IMR-90 (cell line): ENCODE measurements at regions not wholly inside any gene's neighbourhood (a gene's known extent, or its start where the extent isn't known, plus 50 kb on each side); places are given as distances from the start of the nearest gene placed in this dataset.
A peak's percentile ranks its signal among the peaks of the same experiment; 100 is the strongest.

Source experiments
- ATAC-seq: fragments of 200-7000 bp; cut with Tn5 transposase; 2 replicates; pipeline ENCODE4 v1.9.1; 2020; ENCODE audit warnings: low read depth, mild to moderate bottlenecking, moderate library complexity
- BruUV-seq: library from RNA; stranded (reverse); fragments of 400-500 nt; replicated peaks from 2 replicates; lab custom pipeline; 2021; lab: Mats Ljungman, UMichigan
- CTCF ChIA-PET: fragments of 300-600 bp; formaldehyde crosslinking; extraction: SDS; loops from one replicate; lab custom pipeline; 2021; ENCODE audit warnings: antibody characterized with exemption; lab: Yijun Ruan, JAX
- POLR2A ChIA-PET: fragments of 300-600 bp; sonication (Branson Sonifier 250); formaldehyde crosslinking; loops from one replicate; lab custom pipeline; 2022; ENCODE audit warnings: antibody characterized with exemption; ENCODE audit not compliant: unreplicated experiment; lab: Charles Lee
- DNase-seq: peaks from one replicate; pipeline ENCODE4 v3.0.0; 2013
- H2AFZ ChIP-seq: replicated peaks from 2 replicates; pipeline ENCODE3; 2013; ENCODE audit warnings: low read length, mild to moderate bottlenecking; ENCODE audit not compliant: poor library complexity
- H2AK5ac ChIP-seq: 2 replicates; pipeline ENCODE4 v1.6.1; 2013; ENCODE audit warnings: low read depth, low read length, inconsistent platforms
- H2AK9ac ChIP-seq: replicated peaks from 2 replicates; pipeline ENCODE3; 2013; ENCODE audit warnings: mild to moderate bottlenecking, low read depth, low read length, moderate library complexity; ENCODE audit not compliant: poor library complexity
- H2BK120ac ChIP-seq: 2 replicates; pipeline ENCODE4 v1.6.1; 2013; ENCODE audit warnings: low read depth, low read length, inconsistent platforms
- H2BK15ac ChIP-seq: 3 replicates; pipeline ENCODE4 v1.6.1; 2013; ENCODE audit warnings: low read depth, low read length, inconsistent platforms
- H2BK20ac ChIP-seq: 2 replicates; pipeline ENCODE4 v1.6.1; 2013; ENCODE audit warnings: low read depth, mild to moderate bottlenecking, inconsistent platforms, low read length, moderate library complexity
- H2BK5ac ChIP-seq: 2 replicates; pipeline ENCODE4 v1.6.1; 2013; ENCODE audit warnings: mild to moderate bottlenecking, low read depth, low read length, inconsistent platforms; ENCODE audit not compliant: poor library complexity, severe bottlenecking
- H3K14ac ChIP-seq: replicated peaks from 2 replicates; pipeline ENCODE4 v1.6.1; 2013; ENCODE audit warnings: low read depth, low read length, inconsistent platforms
- H3K18ac ChIP-seq: 2 replicates; pipeline ENCODE4 v1.6.1; 2013; ENCODE audit warnings: low read depth, low read length, control low read depth
- H3K23ac ChIP-seq: 2 replicates; pipeline ENCODE4 v1.6.1; 2013; ENCODE audit warnings: low read depth, low read length, inconsistent platforms
- H3K27ac ChIP-seq: 2 replicates; pipeline ENCODE4 v1.5.1; 2013; ENCODE audit warnings: mild to moderate bottlenecking, control low read depth, low read length; ENCODE audit not compliant: insufficient read depth
- H3K27me3 ChIP-seq: 2 replicates; pipeline ENCODE4 v1.6.1; 2013; ENCODE audit warnings: low read length; ENCODE audit not compliant: control insufficient read depth, insufficient read depth
- H3K36me3 ChIP-seq: 2 replicates; pipeline ENCODE4 v1.6.1; 2013; ENCODE audit warnings: low read length, mixed read lengths; ENCODE audit not compliant: control insufficient read depth, insufficient read depth
- H3K4ac ChIP-seq: 2 replicates; pipeline ENCODE4 v1.6.1; 2013; ENCODE audit warnings: low read depth, low read length, inconsistent platforms
- H3K4me1 ChIP-seq: 2 replicates; pipeline ENCODE4 v1.6.1; 2013; ENCODE audit warnings: low read length, mixed read lengths; ENCODE audit not compliant: control insufficient read depth, insufficient read depth
- H3K4me2 ChIP-seq: 2 replicates; pipeline ENCODE4 v1.6.1; 2013; ENCODE audit warnings: low read depth, mild to moderate bottlenecking, control low read depth, low read length, moderate library complexity
- H3K4me3 ChIP-seq: 2 replicates; pipeline ENCODE4 v1.5.1; 2013; ENCODE audit warnings: low read depth, mild to moderate bottlenecking, control low read depth, low read length, moderate library complexity; ENCODE audit not compliant: insufficient read depth
- H3K56ac ChIP-seq: 2 replicates; pipeline ENCODE4 v1.6.1; 2013; ENCODE audit warnings: low read length, inconsistent platforms; ENCODE audit not compliant: insufficient read depth; ENCODE audit errors: extremely low read depth
- H3K79me1 ChIP-seq, 2 experiments: 2 replicates each; pipeline ENCODE4 v1.6.1; 2013; ENCODE audit warnings: low read length in 2 of 2, inconsistent platforms in 1 of 2, low read depth in 1 of 2
- H3K9ac ChIP-seq: 2 replicates; pipeline ENCODE4 v1.6.1; 2013; ENCODE audit warnings: low read depth, low read length, control low read depth
- H3K9me1 ChIP-seq: 2 replicates; pipeline ENCODE4 v1.6.1; 2013; ENCODE audit warnings: low read length, inconsistent platforms; ENCODE audit not compliant: insufficient read depth
- H3K9me3 ChIP-seq: 2 replicates; pipeline ENCODE4 v1.6.1; 2013; ENCODE audit warnings: low read length; ENCODE audit not compliant: control insufficient read depth, insufficient read depth
- H4K20me1 ChIP-seq: 2 replicates; pipeline ENCODE4 v1.6.1; 2013; ENCODE audit warnings: low read length, inconsistent platforms; ENCODE audit not compliant: insufficient read depth
- H4K5ac ChIP-seq: 2 replicates; pipeline ENCODE4 v1.6.1; 2013; ENCODE audit warnings: mild to moderate bottlenecking, low read depth, low read length, control low read depth
- H4K8ac ChIP-seq, 2 experiments: 2 replicates each; pipeline ENCODE4 v1.6.1; 2013; ENCODE audit warnings: low read depth in 2 of 2, low read length in 2 of 2, control low read depth in 1 of 2, inconsistent platforms in 1 of 2
- H4K91ac ChIP-seq: 2 replicates; pipeline ENCODE4 v1.6.1; 2013; ENCODE audit warnings: low read depth, low read length, inconsistent platforms; ENCODE audit not compliant: insufficient read depth
- BHLHE40 ChIP-seq: fragments of 150-350 bp; IDR thresholded peaks from 2 replicates; pipeline ENCODE4 v1.6.1; 2016; ENCODE audit warnings: mild to moderate bottlenecking, low read depth, low read length
- CEBPB ChIP-seq: IDR thresholded peaks from 2 replicates; pipeline ENCODE4 v1.6.1; 2012; ENCODE audit warnings: low read depth, low read length, improper control_type of control experiment
- CHD1 ChIP-seq: IDR thresholded peaks from 2 replicates; pipeline ENCODE4 v1.6.1; 2012; ENCODE audit warnings: low read depth, low read length, improper control_type of control experiment
- FOS ChIP-seq: fragments of 150-350 bp; IDR thresholded peaks from 2 replicates; pipeline ENCODE4 v1.6.1; 2016; ENCODE audit warnings: low read depth, low read length
- MAFK ChIP-seq: IDR thresholded peaks from 2 replicates; pipeline ENCODE4 v1.6.1; 2012; ENCODE audit warnings: low read depth, low read length, improper control_type of control experiment
- MAZ ChIP-seq: IDR thresholded peaks from 2 replicates; pipeline ENCODE4 v1.6.1; 2012; ENCODE audit warnings: low read depth, mild to moderate bottlenecking, low read length, improper control_type of control experiment, moderate library complexity, borderline replicate concordance
- MXI1 ChIP-seq: IDR thresholded peaks from 2 replicates; pipeline ENCODE4 v1.6.1; 2012; ENCODE audit warnings: low read depth, mild to moderate bottlenecking, low read length, moderate library complexity, borderline replicate concordance
- NFE2L2 ChIP-seq: fragments of 150-350 bp; IDR thresholded peaks from 2 replicates; pipeline ENCODE4 v1.6.1; 2016; ENCODE audit warnings: low read depth, mild to moderate bottlenecking, low read length
- POLR2A ChIP-seq: IDR thresholded peaks from 2 replicates; pipeline ENCODE4 v1.6.1; 2012; ENCODE audit warnings: mild to moderate bottlenecking, low read depth, low read length
- RAD21 ChIP-seq: IDR thresholded peaks from 2 replicates; pipeline ENCODE4 v1.6.1; 2012; ENCODE audit warnings: low read length, improper control_type of control experiment
- RCOR1 ChIP-seq: IDR thresholded peaks from 2 replicates; pipeline ENCODE4 v1.6.1; 2012; ENCODE audit warnings: mild to moderate bottlenecking, low read length, improper control_type of control experiment; ENCODE audit not compliant: insufficient replicate concordance
- RFX5 ChIP-seq: IDR thresholded peaks from 2 replicates; pipeline ENCODE4 v1.8.0; 2012; ENCODE audit warnings: low read depth, mild to moderate bottlenecking, low read length, moderate library complexity
- SMC3 ChIP-seq: fragments of 150-350 bp; IDR thresholded peaks from 2 replicates; pipeline ENCODE4 v1.6.1; 2016; ENCODE audit warnings: low read depth, mild to moderate bottlenecking, antibody characterized with exemption, low read length, moderate library complexity
- WGBS, 2 experiments: methylation state at CpG; one replicate each; pipeline versions ENCODE4 v1.1.5 to v1.1.7; 2013; ENCODE audit warnings: missing lambda C conversion rate in 2 of 2; ENCODE audit not compliant: insufficient read length in 1 of 2; ENCODE audit errors: extremely low coverage in 2 of 2; 5-methylcytosine and 5-hydroxymethylcytosine counted together
- dilution Hi-C: fragments of 300-500 bp; cut with HindIII; formaldehyde crosslinking; loops from one replicate; pipeline ENCODE4 v1.14.3; 2018; ENCODE audit warnings: low sequenced_read_pairs; ENCODE audit not compliant: unreplicated experiment
- in situ Hi-C: fragments of 300-500 bp; cut with MboI; formaldehyde crosslinking; loops from 3 replicates; pipeline ENCODE4 v1.14.3; 2019; ENCODE audit warnings: low sequenced_read_pairs, inconsistent platforms, mixed read lengths
- intact Hi-C: fragments of 100-400 bp; cut with micrococcal nuclease; formaldehyde crosslinking; loops from 2 replicates; pipeline ENCODE4 v1.10.0; 2022
- TF ChIP-seq, protein P1 (sequence below): conservative IDR thresholded peaks from 2 replicates; pipeline ENCODE4 v1.5.1; 2012; ENCODE audit warnings: mild to moderate bottlenecking, low read depth, low read length, improper control_type of control experiment
- TF ChIP-seq, protein P2 (sequence below): fragments of 150-350 bp; IDR thresholded peaks from 2 replicates; pipeline ENCODE4 v1.6.1; 2017; ENCODE audit warnings: mild to moderate bottlenecking, antibody characterized with exemption, low read length, low read depth
- TF ChIP-seq, protein P3 (sequence below): fragments of 150-350 bp; IDR thresholded peaks from 2 replicates; pipeline ENCODE4 v1.6.1; 2016; ENCODE audit warnings: low read depth, mild to moderate bottlenecking, low read length, moderate library complexity, borderline replicate concordance

DNA sequence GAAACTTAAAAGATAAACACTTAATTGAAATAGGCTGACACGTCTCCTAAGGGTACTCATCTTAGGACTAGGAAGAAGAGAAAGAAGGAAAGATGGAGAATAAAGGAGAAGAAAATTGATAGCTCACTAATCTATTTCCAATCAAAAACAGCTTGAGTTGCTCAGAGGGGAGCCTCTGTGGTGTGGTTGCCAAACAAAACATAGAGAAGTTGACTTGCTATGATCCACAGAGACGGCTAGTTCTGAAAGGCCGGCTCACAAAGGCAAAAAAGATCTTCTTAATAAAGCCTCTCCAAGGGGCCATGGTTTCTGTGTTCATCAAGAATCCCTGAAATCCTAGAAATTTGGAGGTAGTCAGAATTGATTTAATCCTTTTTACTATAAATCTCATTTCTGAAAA is 644.1 kb downstream of the LMO4 start:
- Histone ChIP-seq H3K9ac (no peak overlapping the region), H3K18ac (no peak overlapping the region), H3K14ac (no peak overlapping the region), H3K4ac (no peak overlapping the region), H3K79me1 (no peaks in the 10 kb centered on the region), H3K27me3 (no peaks in the 10 kb centered on the region), H3K36me3 (no peaks in the 10 kb centered on the region), H2AFZ (no peak overlapping the region), H2BK15ac (no peak overlapping the region), H2AK9ac (no peak overlapping the region), H2BK20ac (no peak overlapping the region), H3K4me3 (no peak overlapping the region), H4K8ac (no peak overlapping the region), H3K9me1 (0 out of 2 replicates have a peak, but pooled peaks cover 5% of the 10 kb centered on the region), H4K20me1 (no peaks in the 10 kb centered on the region), H3K56ac (no peak overlapping the region), H4K91ac (no peak overlapping the region), H4K5ac (no peak overlapping the region), H2BK120ac (no peak overlapping the region), H3K4me1 (peaks cover 11% of the 10 kb centered on the region), H3K4me2 (no peak overlapping the region), H2BK5ac (no peak overlapping the region), H3K27ac (no peak overlapping the region), H3K9me3 (no peaks in the 10 kb centered on the region), H2AK5ac (no peak overlapping the region), H3K23ac (no peak overlapping the region)
- ChIA-PET POLR2A (no interaction called here), CTCF (interaction anchor here (0.7 kb wide), 1 partner anchor 8 kb away, joined by 3 read pairs; no protein-coding TSS in a partner anchor)
- peak; percentile 29 for DNase-seq
- no peak for ATAC-seq
- BruUV-seq = no TSS peak
- intact Hi-C loops (no loop called here), in situ Hi-C loops (no loop called here), dilution Hi-C loops (no loop called here)
- TF ChIP-seq MAZ (no peak), NFE2L2 (no peak), MXI1 (no peak), BHLHE40 (no peak), RFX5 (no peak), CHD1 (no peak), CEBPB (no peak), RAD21 (no peak), FOS (no peak), SMC3 (no peak), MAFK (no peak), POLR2A (no peak), RCOR1 (no peak)
- TF ChIP-seq, protein P1, sequence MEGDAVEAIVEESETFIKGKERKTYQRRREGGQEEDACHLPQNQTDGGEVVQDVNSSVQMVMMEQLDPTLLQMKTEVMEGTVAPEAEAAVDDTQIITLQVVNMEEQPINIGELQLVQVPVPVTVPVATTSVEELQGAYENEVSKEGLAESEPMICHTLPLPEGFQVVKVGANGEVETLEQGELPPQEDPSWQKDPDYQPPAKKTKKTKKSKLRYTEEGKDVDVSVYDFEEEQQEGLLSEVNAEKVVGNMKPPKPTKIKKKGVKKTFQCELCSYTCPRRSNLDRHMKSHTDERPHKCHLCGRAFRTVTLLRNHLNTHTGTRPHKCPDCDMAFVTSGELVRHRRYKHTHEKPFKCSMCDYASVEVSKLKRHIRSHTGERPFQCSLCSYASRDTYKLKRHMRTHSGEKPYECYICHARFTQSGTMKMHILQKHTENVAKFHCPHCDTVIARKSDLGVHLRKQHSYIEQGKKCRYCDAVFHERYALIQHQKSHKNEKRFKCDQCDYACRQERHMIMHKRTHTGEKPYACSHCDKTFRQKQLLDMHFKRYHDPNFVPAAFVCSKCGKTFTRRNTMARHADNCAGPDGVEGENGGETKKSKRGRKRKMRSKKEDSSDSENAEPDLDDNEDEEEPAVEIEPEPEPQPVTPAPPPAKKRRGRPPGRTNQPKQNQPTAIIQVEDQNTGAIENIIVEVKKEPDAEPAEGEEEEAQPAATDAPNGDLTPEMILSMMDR = no peak
- TF ChIP-seq, protein P2, sequence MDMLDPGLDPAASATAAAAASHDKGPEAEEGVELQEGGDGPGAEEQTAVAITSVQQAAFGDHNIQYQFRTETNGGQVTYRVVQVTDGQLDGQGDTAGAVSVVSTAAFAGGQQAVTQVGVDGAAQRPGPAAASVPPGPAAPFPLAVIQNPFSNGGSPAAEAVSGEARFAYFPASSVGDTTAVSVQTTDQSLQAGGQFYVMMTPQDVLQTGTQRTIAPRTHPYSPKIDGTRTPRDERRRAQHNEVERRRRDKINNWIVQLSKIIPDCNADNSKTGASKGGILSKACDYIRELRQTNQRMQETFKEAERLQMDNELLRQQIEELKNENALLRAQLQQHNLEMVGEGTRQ = no peak
- TF ChIP-seq, protein P3, sequence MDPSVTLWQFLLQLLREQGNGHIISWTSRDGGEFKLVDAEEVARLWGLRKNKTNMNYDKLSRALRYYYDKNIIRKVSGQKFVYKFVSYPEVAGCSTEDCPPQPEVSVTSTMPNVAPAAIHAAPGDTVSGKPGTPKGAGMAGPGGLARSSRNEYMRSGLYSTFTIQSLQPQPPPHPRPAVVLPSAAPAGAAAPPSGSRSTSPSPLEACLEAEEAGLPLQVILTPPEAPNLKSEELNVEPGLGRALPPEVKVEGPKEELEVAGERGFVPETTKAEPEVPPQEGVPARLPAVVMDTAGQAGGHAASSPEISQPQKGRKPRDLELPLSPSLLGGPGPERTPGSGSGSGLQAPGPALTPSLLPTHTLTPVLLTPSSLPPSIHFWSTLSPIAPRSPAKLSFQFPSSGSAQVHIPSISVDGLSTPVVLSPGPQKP = no peak
- WGBS, 2 experiments = no CpG with 5 or more reads among the region's 3 CpGs
